HL-60 (cell line): ENCODE measurements at regions not wholly inside any gene's neighbourhood (a gene's known extent, or its start where the extent isn't known, plus 50 kb on each side); places are given as distances from the start of the nearest gene placed in this dataset.

Experiments
- DNase-seq, 2 experiments: peaks; one replicate each; pipeline ENCODE4 v3.0.0-alpha.2; 2010 to 2020; ENCODE audit warnings: low read depth in 1 of 2, low spot score in 1 of 2
- H3K27ac ChIP-seq: fragments of 250-450 bp; sonication (Bioruptor Pico); replicated peaks from 2 replicates; pipeline ENCODE4 v1.5.1; 2020; ENCODE audit warnings: mild to moderate bottlenecking, moderate library complexity
- H3K27me3 ChIP-seq: fragments of 250-450 bp; sonication (Bioruptor Pico); 2 replicates; pipeline ENCODE4 v1.5.1; 2021; ENCODE audit warnings: mild to moderate bottlenecking, moderate library complexity; ENCODE audit not compliant: insufficient read depth, poor library complexity, severe bottlenecking
- H3K4me3 ChIP-seq: replicated peaks from 2 replicates; pipeline ENCODE4 v1.5.1; 2011; ENCODE audit warnings: mild to moderate bottlenecking, control low read depth, low read length; ENCODE audit not compliant: insufficient read depth
- GABPA ChIP-seq: IDR thresholded peaks from 2 replicates; pipeline ENCODE4 v1.6.1; 2012; ENCODE audit warnings: low read depth
- POLR2AphosphoS5 ChIP-seq: IDR thresholded peaks from 2 replicates; pipeline ENCODE4 v1.6.1; 2012; ENCODE audit warnings: low read depth
- SPI1 ChIP-seq: IDR thresholded peaks from 2 replicates; pipeline ENCODE4 v1.6.1; 2012; ENCODE audit warnings: low read depth, mild to moderate bottlenecking, borderline replicate concordance
- TF ChIP-seq, protein P1 (sequence below): IDR thresholded peaks from 2 replicates; pipeline ENCODE4 v1.6.1; 2012; ENCODE audit warnings: low read depth; ENCODE audit not compliant: insufficient replicate concordance
- TF ChIP-seq, protein P2 (sequence below): IDR thresholded peaks from one replicate; pipeline ENCODE4 v1.5.1; 2011; ENCODE audit warnings: low read length, control low read depth, inconsistent platforms; ENCODE audit not compliant: insufficient read depth

DNA sequence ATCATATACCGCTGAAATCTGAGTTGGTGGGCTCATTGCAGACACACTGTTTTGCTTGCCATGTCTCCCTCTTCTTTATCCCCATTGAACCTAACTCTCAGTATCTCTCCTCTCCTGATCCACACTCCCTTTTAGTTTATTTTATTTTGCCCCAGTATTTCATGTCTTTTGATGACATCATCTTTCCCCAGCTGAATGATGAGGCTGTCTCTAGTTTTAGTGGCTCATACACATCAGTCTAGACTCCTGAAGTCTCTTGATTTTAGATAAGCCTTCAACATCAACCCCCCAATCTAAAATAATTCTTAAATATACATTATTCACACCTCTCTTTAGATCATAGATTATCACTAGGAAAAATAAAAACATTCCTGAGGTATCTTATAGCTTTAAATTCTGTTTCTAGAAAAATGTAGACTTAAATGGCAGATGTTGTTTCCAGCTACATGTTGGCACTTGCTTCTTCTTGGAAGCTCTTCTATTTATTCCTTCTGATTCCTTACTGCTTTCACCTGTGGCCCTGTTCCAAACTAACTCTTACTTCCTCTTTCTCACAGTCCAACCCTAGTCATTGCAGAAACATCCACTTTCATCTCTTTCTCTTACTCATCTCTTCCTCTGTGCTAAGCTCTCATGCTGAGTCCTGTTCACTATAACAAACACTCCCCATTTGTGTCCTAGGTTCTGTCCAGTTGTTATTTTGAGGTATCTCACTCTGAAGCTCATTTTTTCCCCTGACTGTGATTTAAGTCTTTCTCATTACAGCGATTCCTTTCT lies 191.9 kb upstream of the SLC35B3 start:
- DNase-seq, result no peak
- Histone ChIP-seq H3K27ac (no peak overlapping the region), H3K4me3 (no peak overlapping the region), H3K27me3 (no peaks in the 10 kb centered on the region)
- TF ChIP-seq, protein P1, sequence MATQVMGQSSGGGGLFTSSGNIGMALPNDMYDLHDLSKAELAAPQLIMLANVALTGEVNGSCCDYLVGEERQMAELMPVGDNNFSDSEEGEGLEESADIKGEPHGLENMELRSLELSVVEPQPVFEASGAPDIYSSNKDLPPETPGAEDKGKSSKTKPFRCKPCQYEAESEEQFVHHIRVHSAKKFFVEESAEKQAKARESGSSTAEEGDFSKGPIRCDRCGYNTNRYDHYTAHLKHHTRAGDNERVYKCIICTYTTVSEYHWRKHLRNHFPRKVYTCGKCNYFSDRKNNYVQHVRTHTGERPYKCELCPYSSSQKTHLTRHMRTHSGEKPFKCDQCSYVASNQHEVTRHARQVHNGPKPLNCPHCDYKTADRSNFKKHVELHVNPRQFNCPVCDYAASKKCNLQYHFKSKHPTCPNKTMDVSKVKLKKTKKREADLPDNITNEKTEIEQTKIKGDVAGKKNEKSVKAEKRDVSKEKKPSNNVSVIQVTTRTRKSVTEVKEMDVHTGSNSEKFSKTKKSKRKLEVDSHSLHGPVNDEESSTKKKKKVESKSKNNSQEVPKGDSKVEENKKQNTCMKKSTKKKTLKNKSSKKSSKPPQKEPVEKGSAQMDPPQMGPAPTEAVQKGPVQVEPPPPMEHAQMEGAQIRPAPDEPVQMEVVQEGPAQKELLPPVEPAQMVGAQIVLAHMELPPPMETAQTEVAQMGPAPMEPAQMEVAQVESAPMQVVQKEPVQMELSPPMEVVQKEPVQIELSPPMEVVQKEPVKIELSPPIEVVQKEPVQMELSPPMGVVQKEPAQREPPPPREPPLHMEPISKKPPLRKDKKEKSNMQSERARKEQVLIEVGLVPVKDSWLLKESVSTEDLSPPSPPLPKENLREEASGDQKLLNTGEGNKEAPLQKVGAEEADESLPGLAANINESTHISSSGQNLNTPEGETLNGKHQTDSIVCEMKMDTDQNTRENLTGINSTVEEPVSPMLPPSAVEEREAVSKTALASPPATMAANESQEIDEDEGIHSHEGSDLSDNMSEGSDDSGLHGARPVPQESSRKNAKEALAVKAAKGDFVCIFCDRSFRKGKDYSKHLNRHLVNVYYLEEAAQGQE, result no peak
- TF ChIP-seq SPI1 (no peak), POLR2AphosphoS5 (no peak), GABPA (no peak)
- TF ChIP-seq, protein P2, sequence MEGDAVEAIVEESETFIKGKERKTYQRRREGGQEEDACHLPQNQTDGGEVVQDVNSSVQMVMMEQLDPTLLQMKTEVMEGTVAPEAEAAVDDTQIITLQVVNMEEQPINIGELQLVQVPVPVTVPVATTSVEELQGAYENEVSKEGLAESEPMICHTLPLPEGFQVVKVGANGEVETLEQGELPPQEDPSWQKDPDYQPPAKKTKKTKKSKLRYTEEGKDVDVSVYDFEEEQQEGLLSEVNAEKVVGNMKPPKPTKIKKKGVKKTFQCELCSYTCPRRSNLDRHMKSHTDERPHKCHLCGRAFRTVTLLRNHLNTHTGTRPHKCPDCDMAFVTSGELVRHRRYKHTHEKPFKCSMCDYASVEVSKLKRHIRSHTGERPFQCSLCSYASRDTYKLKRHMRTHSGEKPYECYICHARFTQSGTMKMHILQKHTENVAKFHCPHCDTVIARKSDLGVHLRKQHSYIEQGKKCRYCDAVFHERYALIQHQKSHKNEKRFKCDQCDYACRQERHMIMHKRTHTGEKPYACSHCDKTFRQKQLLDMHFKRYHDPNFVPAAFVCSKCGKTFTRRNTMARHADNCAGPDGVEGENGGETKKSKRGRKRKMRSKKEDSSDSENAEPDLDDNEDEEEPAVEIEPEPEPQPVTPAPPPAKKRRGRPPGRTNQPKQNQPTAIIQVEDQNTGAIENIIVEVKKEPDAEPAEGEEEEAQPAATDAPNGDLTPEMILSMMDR, result no peak

- DNase-seq, result no peak
- no peaks in the 10 kb centered on the region for H3K27me3 ChIP-seq
- no peak overlapping the region for H3K4me3 ChIP-seq
- no peak for TF ChIP-seq GABPA
- no peak for TF ChIP-seq SPI1
- TF ChIP-seq POLR2AphosphoS5, result no peak
- TF ChIP-seq, protein P2, result no peak
- TF ChIP-seq, protein P1, result no peak
- no peak overlapping the region for H3K27ac ChIP-seq
Observed at GRCh38 chr6:8624665-8625064, 189.3 kb upstream of the SLC35B3 start.

GRCh38 chr6:8623441-8623840 lies 188.1 kb upstream of the SLC35B3 start:
- TF ChIP-seq GABPA, result no peak
- no peak for TF ChIP-seq POLR2AphosphoS5
- no peak for TF ChIP-seq SPI1
- TF ChIP-seq, protein P1, result no peak
- TF ChIP-seq, protein P2, result no peak
- H3K4me3 ChIP-seq, result no peak overlapping the region
- H3K27ac ChIP-seq, result no peak overlapping the region
- no peak for DNase-seq
- H3K27me3 ChIP-seq, result no peaks in the 10 kb centered on the region
